ENCODE measurements at regions not wholly inside any gene's neighbourhood (a gene's known extent, or its start where the extent isn't known, plus 50 kb on each side); places are given as distances from the start of the nearest gene placed in this dataset.

GRCh38 chr3:106700981-106701380 is 676.3 kb upstream of the CCDC54 start:
- DNase-seq (ENCODE audit: low spot score): no peak

DNA sequence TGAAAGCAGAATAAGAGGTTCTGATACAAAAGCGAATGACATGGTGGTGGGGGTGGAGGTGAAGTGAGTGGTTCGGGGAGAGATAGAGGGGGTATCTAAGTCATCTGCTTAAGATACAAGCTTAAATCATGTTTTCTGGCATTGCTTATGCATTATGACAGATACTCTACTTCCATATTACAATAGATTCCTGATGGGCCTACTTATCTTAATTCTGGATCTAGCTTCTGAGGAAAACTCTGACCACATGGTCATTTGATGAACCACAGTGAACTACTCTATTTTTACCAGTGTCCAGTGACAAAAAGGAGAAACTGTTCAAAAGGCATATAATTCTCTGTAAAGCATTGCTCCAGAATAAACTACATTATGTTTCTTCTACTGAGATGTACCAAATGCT is 673.7 kb upstream of the CCDC54 start:
- DNase-seq (ENCODE audit: low spot score): no peak

DNA sequence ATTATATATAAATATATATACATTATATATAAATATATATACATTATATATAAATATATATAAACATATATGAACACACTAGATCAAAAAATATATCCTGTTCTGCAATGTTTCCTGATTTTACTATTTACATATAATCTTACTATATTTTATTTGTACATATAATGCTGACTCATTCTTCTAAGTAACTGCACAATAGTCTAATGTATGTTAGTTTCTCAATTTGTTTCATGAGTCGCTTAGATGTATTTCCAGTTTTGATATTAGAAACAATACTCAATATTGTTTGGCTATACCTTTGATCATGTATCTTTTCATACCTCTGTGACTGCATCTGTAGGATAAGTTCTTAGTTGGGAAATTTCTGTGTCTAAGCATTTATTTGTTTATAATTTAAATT is 669.9 kb upstream of the CCDC54 start:
- no peak for DNase-seq (ENCODE audit: low spot score)

GRCh38 chr3:106710596-106710995 is 666.6 kb upstream of the CCDC54 start:
- DNase-seq (ENCODE audit: low spot score): no peak

GRCh38 chr3:106711650-106712049 is 665.6 kb upstream of the CCDC54 start:
- no peak for DNase-seq (ENCODE audit: low spot score)

- no peak for DNase-seq (ENCODE audit: low spot score)
These were observed 662.8 kb upstream of the CCDC54 start for GRCh38 chr3:106714400-106714799.

DNA sequence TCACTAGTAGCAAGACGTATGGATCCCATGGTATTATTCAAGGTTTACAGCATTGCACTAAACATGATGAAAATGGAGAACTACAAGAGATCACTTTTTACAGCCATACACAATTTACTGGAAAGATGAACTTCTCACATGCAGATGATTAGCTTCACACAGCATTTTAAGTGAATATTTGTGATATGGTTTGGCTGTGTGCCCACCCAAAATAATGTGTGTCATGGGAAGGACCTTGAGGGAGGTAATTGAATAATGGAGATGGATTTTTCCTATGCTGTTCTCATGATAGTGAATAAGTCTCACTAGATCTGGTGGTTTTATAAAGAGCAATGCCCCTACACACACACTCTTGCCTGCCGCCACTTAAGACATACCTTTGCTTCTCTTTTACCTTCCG is 662.0 kb upstream of the CCDC54 start:
- DNase-seq (ENCODE audit: low spot score): no peak

GRCh38 chr3:106717178-106717780 is 660.0 kb upstream of the CCDC54 start:
- no peak for DNase-seq (ENCODE audit: low spot score)

DNA sequence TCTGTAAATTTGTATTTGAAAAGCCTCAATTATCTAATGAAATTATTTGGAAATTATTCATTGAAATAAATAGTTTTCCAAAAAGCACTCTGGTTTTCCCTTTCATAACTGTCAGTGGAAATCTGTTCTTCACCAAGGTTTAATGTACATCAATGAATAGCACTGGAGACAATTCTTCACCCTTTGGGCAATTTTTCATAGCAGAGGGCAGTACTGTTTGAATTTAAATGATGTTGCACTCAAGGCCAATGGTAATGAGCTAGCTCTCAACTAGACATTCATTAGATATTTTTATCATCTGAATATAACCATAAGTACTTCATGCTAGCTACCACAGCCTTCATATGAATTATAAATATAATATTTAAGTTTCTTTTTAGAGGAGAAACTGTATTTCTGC is 658.2 kb upstream of the CCDC54 start:
- no peak for DNase-seq (ENCODE audit: low spot score)

DNA sequence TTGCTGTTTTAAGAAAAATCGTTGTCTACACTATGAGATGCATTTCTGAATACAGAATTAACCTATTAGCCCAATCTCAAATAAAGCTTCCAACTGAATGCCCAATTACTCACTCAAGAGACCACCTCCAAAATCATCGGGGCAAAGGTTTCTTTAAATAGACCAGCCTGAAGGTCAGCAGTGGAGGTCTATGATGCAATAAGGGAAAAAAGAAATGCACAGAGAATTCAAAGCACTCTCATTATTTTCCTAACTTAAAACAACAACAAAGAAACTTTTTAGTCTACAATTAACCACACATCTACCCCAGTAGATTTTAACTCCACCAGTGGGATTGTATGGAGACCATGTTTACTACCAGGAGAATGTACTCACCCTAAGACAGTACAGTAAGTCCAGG is 657.7 kb upstream of the CCDC54 start:
- no peak for DNase-seq (ENCODE audit: low spot score)

GRCh38 chr3:106720510-106720909 is 656.7 kb upstream of the CCDC54 start:
- DNase-seq (ENCODE audit: low spot score): no peak

DNA sequence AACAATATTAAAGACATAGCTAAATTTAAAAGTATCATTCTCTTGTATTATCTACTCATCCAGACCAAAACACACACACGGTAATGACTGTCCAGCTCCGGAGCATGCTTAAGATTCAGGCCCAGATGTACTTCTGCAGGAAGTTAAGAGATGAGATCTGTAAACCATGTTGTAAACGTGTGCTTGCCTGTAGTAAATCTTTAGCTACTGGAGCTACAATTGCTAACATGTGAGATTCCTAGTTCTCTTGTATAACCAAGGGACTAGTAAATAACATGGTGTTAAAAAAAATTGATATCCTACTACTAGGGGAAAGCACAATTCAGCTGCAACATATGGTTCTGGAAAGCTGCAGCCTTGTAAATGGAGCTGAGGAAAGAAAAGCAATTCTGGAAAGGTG is 651.7 kb upstream of the CCDC54 start:
- no peak for DNase-seq (ENCODE audit: low spot score)

DNA sequence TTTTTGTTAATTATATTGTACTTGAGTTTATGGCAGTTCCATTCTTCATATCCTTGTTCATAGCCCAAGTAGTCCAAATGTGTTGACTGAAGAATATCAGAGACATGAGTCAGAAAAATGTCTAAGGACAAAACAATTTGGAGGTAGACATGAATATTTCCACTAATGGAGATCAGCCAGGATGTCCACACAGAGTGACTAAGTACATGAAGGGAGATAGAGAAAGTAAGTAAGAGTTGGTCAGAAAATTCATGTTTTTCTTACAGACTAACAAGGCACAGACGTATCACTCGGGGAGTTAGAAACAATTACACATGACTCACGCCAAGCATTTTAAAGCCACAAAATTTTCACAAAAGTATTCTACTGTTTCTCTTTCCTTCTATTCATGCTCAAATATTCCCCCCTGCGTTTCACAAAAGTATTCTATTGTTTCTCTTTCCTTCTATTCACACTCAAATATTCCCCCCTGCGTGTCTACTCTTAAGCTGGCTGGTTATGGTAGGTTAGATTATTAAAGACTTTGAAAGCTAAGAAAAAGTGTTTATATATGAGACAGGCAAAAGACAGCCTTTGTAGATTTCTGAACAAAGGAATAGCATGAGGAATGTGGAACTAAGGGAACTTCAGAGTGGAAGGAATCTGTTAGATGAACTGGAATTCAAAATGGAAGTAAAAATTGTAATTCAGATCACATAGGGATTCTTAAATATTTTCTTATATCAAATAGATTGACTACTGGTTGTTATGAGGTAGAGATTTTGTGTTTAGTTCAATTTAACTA is 648.7 kb upstream of the CCDC54 start:
- peak; percentile 24 for DNase-seq (ENCODE audit: low spot score)

- no peak for DNase-seq (ENCODE audit: low spot score)
These were observed 647.8 kb upstream of the CCDC54 start for GRCh38 chr3:106729481-106729880.

DNA sequence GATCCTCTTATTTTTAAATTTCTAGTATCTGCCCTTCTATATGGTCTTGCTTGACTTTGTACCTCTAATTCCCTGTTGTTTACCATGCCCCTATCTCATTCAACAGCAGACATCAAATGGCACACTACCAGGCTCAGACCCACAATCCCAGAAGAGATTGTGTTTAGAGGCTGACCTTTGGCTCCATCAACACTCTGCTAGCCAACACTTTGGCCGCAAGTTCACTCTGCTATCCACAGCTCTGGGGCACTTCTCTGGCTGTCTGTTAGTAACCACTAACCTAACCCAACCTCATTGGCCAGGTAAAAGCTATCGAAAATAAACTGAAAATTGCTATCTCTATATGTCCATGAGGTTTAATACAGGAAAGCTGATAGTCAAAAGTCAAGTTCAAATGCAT is 646.0 kb upstream of the CCDC54 start:
- no peak for DNase-seq (ENCODE audit: low spot score)

GRCh38 chr3:106734712-106735111 is 642.5 kb upstream of the CCDC54 start:
- no peak for DNase-seq (ENCODE audit: low spot score)

DNA sequence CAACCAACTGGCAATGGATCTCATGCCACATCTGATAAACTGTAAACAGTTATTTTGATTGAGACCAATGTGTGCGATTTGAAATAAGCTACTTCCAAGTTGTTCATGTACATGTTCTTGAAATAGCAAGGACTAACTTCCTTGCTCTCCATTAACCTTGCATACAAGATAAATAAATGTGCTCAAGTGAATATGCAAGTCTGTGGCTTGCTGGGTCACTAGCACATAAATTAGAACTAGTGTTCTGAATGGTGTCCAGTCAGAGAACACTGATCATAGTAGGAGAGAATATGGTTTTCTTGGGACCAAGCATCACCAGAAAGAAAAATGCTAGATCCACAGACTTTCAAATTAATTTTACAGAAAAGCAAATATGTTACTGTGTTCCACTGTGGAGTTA is 640.0 kb upstream of the CCDC54 start:
- no peak for DNase-seq (ENCODE audit: low spot score)

GRCh38 chr3:106740116-106740515 is 637.1 kb upstream of the CCDC54 start:
- DNase-seq (ENCODE audit: low spot score): no peak

DNA sequence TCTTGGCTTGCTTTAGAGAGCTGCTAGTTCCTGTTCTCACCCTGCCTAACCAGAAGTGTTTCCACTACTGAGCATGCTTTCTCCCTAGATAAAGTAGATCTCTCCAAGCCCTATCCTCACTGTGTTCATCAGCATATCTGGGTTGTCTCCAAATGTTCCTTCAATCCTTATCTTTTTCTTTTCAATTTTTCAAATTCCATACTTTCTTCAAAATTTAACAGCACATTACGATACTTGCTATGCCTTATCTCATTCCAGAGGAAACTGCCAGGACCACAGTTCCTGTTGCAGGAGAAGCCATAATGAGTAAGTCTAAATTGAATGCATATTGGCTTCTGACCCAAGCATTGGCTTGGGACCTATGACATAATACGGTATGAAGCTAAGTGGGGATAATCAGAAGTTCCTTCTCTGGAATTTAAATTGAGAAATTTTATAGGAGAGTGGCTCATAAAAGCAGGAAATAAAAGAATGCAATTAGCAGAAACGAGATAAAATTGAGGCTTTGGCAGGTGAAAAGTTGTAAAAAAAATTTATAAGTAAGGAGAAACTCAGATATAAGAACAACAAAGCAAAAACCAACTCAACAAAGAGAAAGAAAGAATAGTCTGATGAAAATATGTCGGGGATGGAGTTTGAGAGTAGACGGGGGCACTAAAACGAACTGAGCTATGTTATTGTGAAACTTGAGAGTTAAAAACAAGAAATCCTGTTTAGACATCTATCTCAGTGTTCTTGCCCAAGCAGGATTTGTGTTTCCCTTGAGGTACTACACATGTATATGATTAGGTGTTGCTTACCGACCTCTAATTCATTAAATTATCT is 631.7 kb upstream of the CCDC54 start:
- DNase-seq (ENCODE audit: low spot score): no peak

GRCh38 chr3:106746286-106746685 is 631.0 kb upstream of the CCDC54 start:
- no peak for DNase-seq (ENCODE audit: low spot score)

DNA sequence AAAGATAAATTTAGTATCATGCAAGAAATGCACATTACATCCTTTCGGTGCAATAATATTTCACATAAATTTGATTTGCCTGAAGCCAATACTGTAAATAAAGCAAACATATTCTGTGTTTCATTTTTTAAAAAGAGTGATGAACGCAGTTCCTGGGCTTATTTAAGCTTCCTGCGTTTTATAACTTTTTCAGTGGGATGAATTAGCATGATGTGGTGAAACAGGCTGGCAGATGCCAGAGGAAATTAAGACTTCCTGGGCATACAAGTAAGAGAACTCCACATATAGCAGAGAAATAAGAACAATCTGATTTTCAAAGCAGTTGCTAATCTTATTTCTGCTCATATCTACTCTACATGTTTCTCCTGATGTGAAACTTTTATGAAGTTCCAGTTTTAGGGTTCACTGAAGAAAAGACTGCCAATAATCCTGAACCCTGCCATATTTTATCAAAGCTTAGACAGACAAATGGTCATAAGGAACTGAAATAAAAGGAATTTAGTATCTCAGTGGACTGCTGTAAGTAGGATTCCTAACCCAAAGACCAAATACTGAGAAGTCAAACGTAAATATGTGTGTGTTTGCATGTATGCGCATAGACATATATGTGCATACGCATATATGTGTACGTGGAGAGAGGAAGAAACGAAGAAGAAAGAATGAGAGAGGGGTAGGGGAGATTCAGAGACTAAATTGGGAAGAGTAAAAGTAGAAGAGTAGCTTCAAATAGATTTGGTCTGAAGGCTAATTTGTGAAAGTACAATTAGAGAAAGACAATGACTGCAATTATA is 628.6 kb upstream of the CCDC54 start:
- no peak for DNase-seq (ENCODE audit: low spot score)

GRCh38 chr3:106750092-106750491 is 627.1 kb upstream of the CCDC54 start:
- no peak for DNase-seq (ENCODE audit: low spot score)

Measured in LoVo (cell line).